Trophoblast cell (in vitro differentiated cells and primary cell): ENCODE measurements at regions not wholly inside any gene's neighbourhood (a gene's known extent, or its start where the extent isn't known, plus 50 kb on each side); places are given as distances from the start of the nearest gene placed in this dataset.

Experiments
- DNase-seq, 2 donors: peaks; one replicate each; pipeline ENCODE4 v3.0.0-alpha.2; 2016
- H2AFZ ChIP-seq: 2 replicates; pipeline ENCODE4 v1.6.1; 2013; ENCODE audit warnings: low read length, moderate library complexity, mild to moderate bottlenecking; ENCODE audit not compliant: insufficient read depth, poor library complexity
- H2AK5ac ChIP-seq: 2 replicates; pipeline ENCODE4 v1.6.1; 2013; ENCODE audit warnings: mild to moderate bottlenecking, low read length
- H2BK120ac ChIP-seq: 2 replicates; pipeline ENCODE4 v1.6.1; 2013; ENCODE audit warnings: low read length, mild to moderate bottlenecking, moderate library complexity; ENCODE audit not compliant: insufficient read depth, poor library complexity
- H2BK12ac ChIP-seq: 2 replicates; pipeline ENCODE4 v1.6.1; 2013; ENCODE audit warnings: mild to moderate bottlenecking, low read length, moderate library complexity
- H2BK5ac ChIP-seq: 2 replicates; pipeline ENCODE4 v1.6.1; 2013; ENCODE audit warnings: low read length, low read depth, moderate library complexity, mild to moderate bottlenecking; ENCODE audit not compliant: poor library complexity
- H3K14ac ChIP-seq: 2 replicates; pipeline ENCODE4 v1.6.1; 2013; ENCODE audit warnings: mild to moderate bottlenecking, low read length
- H3K18ac ChIP-seq: 2 replicates; pipeline ENCODE4 v1.6.1; 2013; ENCODE audit warnings: mild to moderate bottlenecking, low read length
- H3K23ac ChIP-seq: 2 replicates; pipeline ENCODE4 v1.6.1; 2013; ENCODE audit warnings: low read length
- H3K27ac ChIP-seq: 2 replicates; pipeline ENCODE4 v1.5.1; 2013; ENCODE audit warnings: low read depth, mild to moderate bottlenecking, inconsistent platforms, low read length, moderate library complexity
- H3K27me3 ChIP-seq: 2 replicates; pipeline ENCODE4 v1.6.1; 2013; ENCODE audit warnings: inconsistent platforms, mild to moderate bottlenecking, low read length, moderate library complexity; ENCODE audit not compliant: insufficient read depth
- H3K36me3 ChIP-seq, 2 experiments: 1 replicate in 1 of 2; 2 replicates in 1 of 2; pipeline ENCODE4 v1.6.1; 2013; ENCODE audit warnings: low read length in 2 of 2, mild to moderate bottlenecking in 2 of 2, moderate library complexity in 1 of 2; ENCODE audit not compliant: insufficient read depth in 2 of 2, control insufficient read depth in 1 of 2
- H3K4ac ChIP-seq: 2 replicates; pipeline ENCODE4 v1.6.1; 2013; ENCODE audit warnings: low read depth, mild to moderate bottlenecking, low read length, moderate library complexity
- H3K4me1 ChIP-seq, 2 experiments: 1 replicate in 1 of 2; 2 replicates in 1 of 2; pipeline ENCODE4 v1.6.1; 2013; ENCODE audit warnings: low read length in 2 of 2, mild to moderate bottlenecking in 2 of 2, moderate library complexity in 1 of 2; ENCODE audit not compliant: insufficient read depth in 2 of 2, control insufficient read depth in 1 of 2
- H3K4me2 ChIP-seq: 2 replicates; pipeline ENCODE4 v1.6.1; 2013; ENCODE audit warnings: inconsistent platforms, mild to moderate bottlenecking, low read length, moderate library complexity
- H3K4me3 ChIP-seq: 2 replicates; pipeline ENCODE4 v1.5.1; 2013; ENCODE audit warnings: mild to moderate bottlenecking, low read depth, low read length, inconsistent platforms
- H3K79me1 ChIP-seq: one replicate; pipeline ENCODE4 v1.6.1; 2013; ENCODE audit warnings: low read length
- H3K79me2 ChIP-seq: 2 replicates; pipeline ENCODE4 v1.6.1; 2013; ENCODE audit warnings: low read length, mild to moderate bottlenecking; ENCODE audit not compliant: control insufficient read depth, insufficient read depth, poor library complexity
- H3K9ac ChIP-seq: 2 replicates; pipeline ENCODE4 v1.6.1; 2013; ENCODE audit warnings: mild to moderate bottlenecking, low read length
- H3K9me3 ChIP-seq: 2 replicates; pipeline ENCODE4 v1.6.1; 2013; ENCODE audit warnings: low read depth, mild to moderate bottlenecking, control low read depth, inconsistent platforms, low read length; ENCODE audit not compliant: insufficient read depth
- H4K12ac ChIP-seq: 2 replicates; pipeline ENCODE4 v1.6.1; 2013; ENCODE audit warnings: low read depth, mild to moderate bottlenecking, low read length, moderate library complexity
- H4K8ac ChIP-seq: 2 replicates; pipeline ENCODE4 v1.6.1; 2013; ENCODE audit warnings: low read depth, mild to moderate bottlenecking, low read length, moderate library complexity
- H4K91ac ChIP-seq: one replicate; pipeline ENCODE4 v1.6.1; 2013; ENCODE audit warnings: low read depth, mild to moderate bottlenecking, low read length, moderate library complexity
- WGBS: extraction: QIAGEN DNeasy Blood & Tissue Kit; methylation state at CpG from one replicate; pipeline ENCODE4 v1.1.7; 2013; ENCODE audit warnings: missing lambda C conversion rate; ENCODE audit not compliant: insufficient read length, insufficient coverage; ENCODE audit errors: extremely low coverage; 5-methylcytosine and 5-hydroxymethylcytosine counted together

- H3K27me3 ChIP-seq: no peaks in the 10 kb centered on the region
- no peaks in the 10 kb centered on the region for H3K4me1 ChIP-seq
- no peak overlapping the region for H2AK5ac ChIP-seq
- no peak overlapping the region for H3K9ac ChIP-seq
- no peak overlapping the region for H2BK120ac ChIP-seq
- H3K4me3 ChIP-seq: no peak overlapping the region
- H3K14ac ChIP-seq: no peak overlapping the region
- H3K36me3 ChIP-seq: no peaks in the 10 kb centered on the region
- no peak overlapping the region for H3K27ac ChIP-seq
- no peaks in the 10 kb centered on the region for H3K79me2 ChIP-seq
- DNase-seq: no peak
- H2BK12ac ChIP-seq: no peak overlapping the region
- H4K8ac ChIP-seq: no peak overlapping the region
- H3K18ac ChIP-seq: no peak overlapping the region
- no peak overlapping the region for H3K4me2 ChIP-seq
- H4K91ac ChIP-seq: no peak overlapping the region
- no peak overlapping the region for H3K4ac ChIP-seq
- 100% methylated on average over 1 of the region's 8 CpGs for WGBS
- H3K79me1 ChIP-seq: no peaks in the 10 kb centered on the region
- H2BK5ac ChIP-seq: no peak overlapping the region
- no peak overlapping the region for H4K12ac ChIP-seq
- H3K23ac ChIP-seq: no peak overlapping the region
- no peaks in the 10 kb centered on the region for H3K9me3 ChIP-seq
- H2AFZ ChIP-seq: no peak overlapping the region
Measured at GRCh38 chr16:16879567-16880251, 500.8 kb downstream of the NPIPA7 start.

GRCh38 chr16:16881814-16882213, 502.9 kb downstream of the NPIPA7 start:
- H3K9me3 ChIP-seq: no peaks in the 10 kb centered on the region
- no peak overlapping the region for H3K4me3 ChIP-seq
- no peaks in the 10 kb centered on the region for H3K79me1 ChIP-seq
- no peak overlapping the region for H3K9ac ChIP-seq
- no peak overlapping the region for H4K91ac ChIP-seq
- no peaks in the 10 kb centered on the region for H3K27me3 ChIP-seq
- H3K23ac ChIP-seq: no peak overlapping the region
- H2AK5ac ChIP-seq: no peak overlapping the region
- no peaks in the 10 kb centered on the region for H3K4me1 ChIP-seq
- H3K4ac ChIP-seq: no peak overlapping the region
- no peaks in the 10 kb centered on the region for H3K36me3 ChIP-seq
- no peak overlapping the region for H3K18ac ChIP-seq
- H4K12ac ChIP-seq: no peak overlapping the region
- no peak overlapping the region for H2BK120ac ChIP-seq
- H2BK5ac ChIP-seq: no peak overlapping the region
- no peak overlapping the region for H3K27ac ChIP-seq
- H2BK12ac ChIP-seq: no peak overlapping the region
- WGBS: no CpG with 5 or more reads among the region's 7 CpGs
- H3K79me2 ChIP-seq: no peaks in the 10 kb centered on the region
- no peak overlapping the region for H3K4me2 ChIP-seq
- H2AFZ ChIP-seq: no peak overlapping the region
- DNase-seq: no peak
- no peak overlapping the region for H3K14ac ChIP-seq
- no peak overlapping the region for H4K8ac ChIP-seq

- H3K23ac ChIP-seq: no peak overlapping the region
- no peaks in the 10 kb centered on the region for H3K79me2 ChIP-seq
- H2BK12ac ChIP-seq: no peak overlapping the region
- H3K4me2 ChIP-seq: no peak overlapping the region
- H3K27me3 ChIP-seq: no peaks in the 10 kb centered on the region
- no peak overlapping the region for H3K27ac ChIP-seq
- WGBS: no CpG with 5 or more reads among the region's 3 CpGs
- no peaks in the 10 kb centered on the region for H3K9me3 ChIP-seq
- H3K4me1 ChIP-seq: no peaks in the 10 kb centered on the region
- H4K12ac ChIP-seq: no peak overlapping the region
- H3K79me1 ChIP-seq: no peaks in the 10 kb centered on the region
- no peak overlapping the region for H3K4ac ChIP-seq
- DNase-seq: no peak
- no peak overlapping the region for H2BK120ac ChIP-seq
- H3K9ac ChIP-seq: no peak overlapping the region
- H4K91ac ChIP-seq: no peak overlapping the region
- no peak overlapping the region for H4K8ac ChIP-seq
- H3K4me3 ChIP-seq: no peak overlapping the region
- no peak overlapping the region for H2BK5ac ChIP-seq
- no peak overlapping the region for H2AFZ ChIP-seq
- H3K14ac ChIP-seq: no peak overlapping the region
- no peak overlapping the region for H2AK5ac ChIP-seq
- no peaks in the 10 kb centered on the region for H3K36me3 ChIP-seq
- H3K18ac ChIP-seq: no peak overlapping the region
Measured at GRCh38 chr16:16882766-16883165, 503.8 kb downstream of the NPIPA7 start.

GRCh38 chr16:16884451-16884850, 505.5 kb downstream of the NPIPA7 start:
- H3K4ac ChIP-seq: no peak overlapping the region
- no peaks in the 10 kb centered on the region for H3K36me3 ChIP-seq
- H2AK5ac ChIP-seq: no peak overlapping the region
- H3K9ac ChIP-seq: no peak overlapping the region
- no peak for DNase-seq
- H3K27me3 ChIP-seq: no peaks in the 10 kb centered on the region
- no peak overlapping the region for H3K18ac ChIP-seq
- H2AFZ ChIP-seq: no peak overlapping the region
- H3K79me2 ChIP-seq: no peaks in the 10 kb centered on the region
- no peak overlapping the region for H2BK12ac ChIP-seq
- H2BK120ac ChIP-seq: no peak overlapping the region
- no peaks in the 10 kb centered on the region for H3K9me3 ChIP-seq
- no peak overlapping the region for H3K14ac ChIP-seq
- no peak overlapping the region for H4K8ac ChIP-seq
- H3K4me2 ChIP-seq: no peak overlapping the region
- H3K4me1 ChIP-seq: no peaks in the 10 kb centered on the region
- no peaks in the 10 kb centered on the region for H3K79me1 ChIP-seq
- H3K4me3 ChIP-seq: no peak overlapping the region
- no CpG with 5 or more reads among the region's 1 CpG for WGBS
- H3K27ac ChIP-seq: no peak overlapping the region
- no peak overlapping the region for H4K91ac ChIP-seq
- H3K23ac ChIP-seq: no peak overlapping the region
- H2BK5ac ChIP-seq: no peak overlapping the region
- H4K12ac ChIP-seq: no peak overlapping the region
